GM23338 (cell line): ENCODE measurements at regions not wholly inside any gene's neighbourhood (a gene's known extent, or its start where the extent isn't known, plus 50 kb on each side); places are given as distances from the start of the nearest gene placed in this dataset.

Experiments
- ATAC-seq: fragments of 200-7000 bp; cut with Tn5 transposase; 3 replicates; pipeline ENCODE4 v1.9.1; 2020
- DNase-seq: peaks from one replicate; pipeline ENCODE4 v3.0.0-alpha.2; 2015; ENCODE audit warnings: low spot score
- H2AFZ ChIP-seq: fragments of 200-600 bp; sonication (generic); 2 replicates; pipeline ENCODE4 v1.8.0; 2016; ENCODE audit warnings: antibody characterized with exemption, mild to moderate bottlenecking, moderate library complexity
- H3F3A ChIP-seq: fragments of 200-600 bp; sonication (generic); replicated peaks from 2 replicates; pipeline ENCODE4 v1.8.0; 2017; ENCODE audit warnings: antibody characterized with exemption, mixed run types, low read depth
- H3K27ac ChIP-seq: fragments of 200-600 bp; sonication (generic); 2 replicates; pipeline ENCODE4 v1.6.1; 2016; ENCODE audit warnings: low read depth
- H3K27me3 ChIP-seq: fragments of 200-600 bp; sonication (generic); 2 replicates; pipeline ENCODE4 v1.8.0; 2016; ENCODE audit warnings: mild to moderate bottlenecking, mixed run types, moderate library complexity; ENCODE audit not compliant: insufficient read depth
- H3K36me3 ChIP-seq: fragments of 200-600 bp; sonication (generic); 2 replicates; pipeline ENCODE4 v1.8.0; 2016; ENCODE audit warnings: mild to moderate bottlenecking; ENCODE audit not compliant: insufficient read depth
- H3K4me1 ChIP-seq: fragments of 200-600 bp; sonication (generic); 2 replicates; pipeline ENCODE4 v1.8.0; 2016; ENCODE audit warnings: mild to moderate bottlenecking, moderate library complexity; ENCODE audit not compliant: insufficient read depth
- H3K4me2 ChIP-seq: fragments of 200-600 bp; sonication (generic); 2 replicates; pipeline ENCODE4 v1.7.1; 2017; ENCODE audit warnings: mixed run types
- H3K4me3 ChIP-seq: fragments of 200-600 bp; sonication (generic); 2 replicates; pipeline ENCODE4 v1.6.1; 2016; ENCODE audit warnings: mixed run types
- H3K79me2 ChIP-seq: fragments of 200-600 bp; sonication (generic); replicated peaks from 2 replicates; pipeline ENCODE4 v1.8.0; 2017; ENCODE audit warnings: mild to moderate bottlenecking; ENCODE audit not compliant: insufficient read depth
- H3K9me2 ChIP-seq: fragments of 200-600 bp; sonication (generic); 2 replicates; pipeline ENCODE4 v1.8.0; 2017; ENCODE audit not compliant: insufficient read depth
- H4K20me1 ChIP-seq: fragments of 200-600 bp; sonication (generic); replicated peaks from 2 replicates; pipeline ENCODE4 v1.8.0; 2017; ENCODE audit warnings: mild to moderate bottlenecking; ENCODE audit not compliant: insufficient read depth
- H3K27ac Mint-ChIP-seq: 2 replicates; pipeline ENCODE4 v1.8.0; 2020; ENCODE audit warnings: inconsistent platforms, mild to moderate bottlenecking, moderate library complexity, mixed read lengths
- H3K27me3 Mint-ChIP-seq: 3 replicates; pipeline ENCODE4 v1.8.0; 2022; ENCODE audit warnings: low read depth, mild to moderate bottlenecking, moderate library complexity, mixed read lengths, inconsistent platforms; ENCODE audit not compliant: insufficient read depth, poor library complexity
- H3K36me3 Mint-ChIP-seq: 3 replicates; pipeline ENCODE4 v1.8.0; 2021; ENCODE audit warnings: low read depth, mild to moderate bottlenecking, inconsistent platforms, moderate library complexity, mixed read lengths
- H3K4me1 Mint-ChIP-seq: 3 replicates; pipeline ENCODE4 v1.8.0; 2020; ENCODE audit warnings: mild to moderate bottlenecking, inconsistent platforms, mixed read lengths
- H3K4me3 Mint-ChIP-seq: 3 replicates; pipeline ENCODE4 v1.8.0; 2021; ENCODE audit warnings: moderate library complexity, mild to moderate bottlenecking, inconsistent platforms, mixed read lengths
- H3K9me3 Mint-ChIP-seq: 3 replicates; pipeline ENCODE4 v1.8.0; 2020; ENCODE audit warnings: moderate library complexity, mild to moderate bottlenecking, inconsistent platforms, mixed read lengths
- CREB1 ChIP-seq: fragments of 250-450 bp; sonication (Bioruptor Pico); IDR thresholded peaks from 2 replicates; pipeline ENCODE4 v1.5.0; 2020; ENCODE audit warnings: low read depth, mild to moderate bottlenecking, moderate library complexity
- ETS1 ChIP-seq: IDR thresholded peaks from 2 replicates; pipeline ENCODE4 v1.6.1; 2016; ENCODE audit warnings: antibody characterized with exemption
- JUNB ChIP-seq: IDR thresholded peaks from one replicate; pipeline ENCODE4 v1.6.1; 2016; ENCODE audit warnings: antibody characterized with exemption; ENCODE audit not compliant: unreplicated experiment
- NANOG ChIP-seq: IDR thresholded peaks from 2 replicates; pipeline ENCODE4 v1.6.1; 2016; ENCODE audit warnings: antibody characterized with exemption, borderline replicate concordance
- ZNF114 ChIP-seq: fragments of 250-450 bp; sonication (Bioruptor Pico); IDR thresholded peaks from 2 replicates; pipeline ENCODE4 v1.5.0; 2020; ENCODE audit warnings: mild to moderate bottlenecking, moderate library complexity
- ZNF331 ChIP-seq: fragments of 250-450 bp; sonication (Bioruptor Pico); IDR thresholded peaks from 2 replicates; pipeline ENCODE4 v1.5.0; 2020; ENCODE audit warnings: low read depth, mild to moderate bottlenecking, moderate library complexity
- TF ChIP-seq, protein P1 (sequence below): IDR thresholded peaks from one replicate; pipeline ENCODE4 v1.6.1; 2018; ENCODE audit warnings: antibody characterized with exemption; ENCODE audit not compliant: unreplicated experiment
- TF ChIP-seq, protein P2 (sequence below): fragments of 250-450 bp; sonication (Bioruptor Pico); IDR thresholded peaks from 2 replicates; pipeline ENCODE4 v1.5.0; 2020; ENCODE audit warnings: mild to moderate bottlenecking, moderate library complexity

- DNase-seq = no peak
- Histone ChIP-seq H3K4me2 (no peak overlapping the region), H3K27me3 (no peaks in the 10 kb centered on the region), H3K4me1 (peaks cover 7% of the 10 kb centered on the region; the same call in 1 of the 2 replicates), H3F3A (no peaks in the 10 kb centered on the region), H3K36me3 (no peaks in the 10 kb centered on the region), H3K9me2 (0 out of 2 replicates have a peak, but pooled peaks cover 5% of the 10 kb centered on the region), H4K20me1 (no peaks in the 10 kb centered on the region), H2AFZ (no peak overlapping the region), H3K79me2 (no peaks in the 10 kb centered on the region), H3K27ac (no peak overlapping the region), H3K4me3 (no peak overlapping the region)
- Mint-ChIP-seq H3K27me3 (peaks cover 2% of the 10 kb centered on the region), H3K27ac (no peak overlapping the region), H3K4me3 (no peak overlapping the region), H3K9me3 (no peaks in the 10 kb centered on the region; the same call in 2 of the 3 replicates), H3K36me3 (no peaks in the 10 kb centered on the region), H3K4me1 (peaks cover 11% of the 10 kb centered on the region)
- TF ChIP-seq ZNF114 (CRISPR knock-in tag) = no peak
- TF ChIP-seq, protein P1, sequence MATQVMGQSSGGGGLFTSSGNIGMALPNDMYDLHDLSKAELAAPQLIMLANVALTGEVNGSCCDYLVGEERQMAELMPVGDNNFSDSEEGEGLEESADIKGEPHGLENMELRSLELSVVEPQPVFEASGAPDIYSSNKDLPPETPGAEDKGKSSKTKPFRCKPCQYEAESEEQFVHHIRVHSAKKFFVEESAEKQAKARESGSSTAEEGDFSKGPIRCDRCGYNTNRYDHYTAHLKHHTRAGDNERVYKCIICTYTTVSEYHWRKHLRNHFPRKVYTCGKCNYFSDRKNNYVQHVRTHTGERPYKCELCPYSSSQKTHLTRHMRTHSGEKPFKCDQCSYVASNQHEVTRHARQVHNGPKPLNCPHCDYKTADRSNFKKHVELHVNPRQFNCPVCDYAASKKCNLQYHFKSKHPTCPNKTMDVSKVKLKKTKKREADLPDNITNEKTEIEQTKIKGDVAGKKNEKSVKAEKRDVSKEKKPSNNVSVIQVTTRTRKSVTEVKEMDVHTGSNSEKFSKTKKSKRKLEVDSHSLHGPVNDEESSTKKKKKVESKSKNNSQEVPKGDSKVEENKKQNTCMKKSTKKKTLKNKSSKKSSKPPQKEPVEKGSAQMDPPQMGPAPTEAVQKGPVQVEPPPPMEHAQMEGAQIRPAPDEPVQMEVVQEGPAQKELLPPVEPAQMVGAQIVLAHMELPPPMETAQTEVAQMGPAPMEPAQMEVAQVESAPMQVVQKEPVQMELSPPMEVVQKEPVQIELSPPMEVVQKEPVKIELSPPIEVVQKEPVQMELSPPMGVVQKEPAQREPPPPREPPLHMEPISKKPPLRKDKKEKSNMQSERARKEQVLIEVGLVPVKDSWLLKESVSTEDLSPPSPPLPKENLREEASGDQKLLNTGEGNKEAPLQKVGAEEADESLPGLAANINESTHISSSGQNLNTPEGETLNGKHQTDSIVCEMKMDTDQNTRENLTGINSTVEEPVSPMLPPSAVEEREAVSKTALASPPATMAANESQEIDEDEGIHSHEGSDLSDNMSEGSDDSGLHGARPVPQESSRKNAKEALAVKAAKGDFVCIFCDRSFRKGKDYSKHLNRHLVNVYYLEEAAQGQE = no peak
- TF ChIP-seq CREB1 (CRISPR knock-in tag) = no peak
- TF ChIP-seq ZNF331 = no peak
- no peak for TF ChIP-seq ETS1
- TF ChIP-seq, protein P2, sequence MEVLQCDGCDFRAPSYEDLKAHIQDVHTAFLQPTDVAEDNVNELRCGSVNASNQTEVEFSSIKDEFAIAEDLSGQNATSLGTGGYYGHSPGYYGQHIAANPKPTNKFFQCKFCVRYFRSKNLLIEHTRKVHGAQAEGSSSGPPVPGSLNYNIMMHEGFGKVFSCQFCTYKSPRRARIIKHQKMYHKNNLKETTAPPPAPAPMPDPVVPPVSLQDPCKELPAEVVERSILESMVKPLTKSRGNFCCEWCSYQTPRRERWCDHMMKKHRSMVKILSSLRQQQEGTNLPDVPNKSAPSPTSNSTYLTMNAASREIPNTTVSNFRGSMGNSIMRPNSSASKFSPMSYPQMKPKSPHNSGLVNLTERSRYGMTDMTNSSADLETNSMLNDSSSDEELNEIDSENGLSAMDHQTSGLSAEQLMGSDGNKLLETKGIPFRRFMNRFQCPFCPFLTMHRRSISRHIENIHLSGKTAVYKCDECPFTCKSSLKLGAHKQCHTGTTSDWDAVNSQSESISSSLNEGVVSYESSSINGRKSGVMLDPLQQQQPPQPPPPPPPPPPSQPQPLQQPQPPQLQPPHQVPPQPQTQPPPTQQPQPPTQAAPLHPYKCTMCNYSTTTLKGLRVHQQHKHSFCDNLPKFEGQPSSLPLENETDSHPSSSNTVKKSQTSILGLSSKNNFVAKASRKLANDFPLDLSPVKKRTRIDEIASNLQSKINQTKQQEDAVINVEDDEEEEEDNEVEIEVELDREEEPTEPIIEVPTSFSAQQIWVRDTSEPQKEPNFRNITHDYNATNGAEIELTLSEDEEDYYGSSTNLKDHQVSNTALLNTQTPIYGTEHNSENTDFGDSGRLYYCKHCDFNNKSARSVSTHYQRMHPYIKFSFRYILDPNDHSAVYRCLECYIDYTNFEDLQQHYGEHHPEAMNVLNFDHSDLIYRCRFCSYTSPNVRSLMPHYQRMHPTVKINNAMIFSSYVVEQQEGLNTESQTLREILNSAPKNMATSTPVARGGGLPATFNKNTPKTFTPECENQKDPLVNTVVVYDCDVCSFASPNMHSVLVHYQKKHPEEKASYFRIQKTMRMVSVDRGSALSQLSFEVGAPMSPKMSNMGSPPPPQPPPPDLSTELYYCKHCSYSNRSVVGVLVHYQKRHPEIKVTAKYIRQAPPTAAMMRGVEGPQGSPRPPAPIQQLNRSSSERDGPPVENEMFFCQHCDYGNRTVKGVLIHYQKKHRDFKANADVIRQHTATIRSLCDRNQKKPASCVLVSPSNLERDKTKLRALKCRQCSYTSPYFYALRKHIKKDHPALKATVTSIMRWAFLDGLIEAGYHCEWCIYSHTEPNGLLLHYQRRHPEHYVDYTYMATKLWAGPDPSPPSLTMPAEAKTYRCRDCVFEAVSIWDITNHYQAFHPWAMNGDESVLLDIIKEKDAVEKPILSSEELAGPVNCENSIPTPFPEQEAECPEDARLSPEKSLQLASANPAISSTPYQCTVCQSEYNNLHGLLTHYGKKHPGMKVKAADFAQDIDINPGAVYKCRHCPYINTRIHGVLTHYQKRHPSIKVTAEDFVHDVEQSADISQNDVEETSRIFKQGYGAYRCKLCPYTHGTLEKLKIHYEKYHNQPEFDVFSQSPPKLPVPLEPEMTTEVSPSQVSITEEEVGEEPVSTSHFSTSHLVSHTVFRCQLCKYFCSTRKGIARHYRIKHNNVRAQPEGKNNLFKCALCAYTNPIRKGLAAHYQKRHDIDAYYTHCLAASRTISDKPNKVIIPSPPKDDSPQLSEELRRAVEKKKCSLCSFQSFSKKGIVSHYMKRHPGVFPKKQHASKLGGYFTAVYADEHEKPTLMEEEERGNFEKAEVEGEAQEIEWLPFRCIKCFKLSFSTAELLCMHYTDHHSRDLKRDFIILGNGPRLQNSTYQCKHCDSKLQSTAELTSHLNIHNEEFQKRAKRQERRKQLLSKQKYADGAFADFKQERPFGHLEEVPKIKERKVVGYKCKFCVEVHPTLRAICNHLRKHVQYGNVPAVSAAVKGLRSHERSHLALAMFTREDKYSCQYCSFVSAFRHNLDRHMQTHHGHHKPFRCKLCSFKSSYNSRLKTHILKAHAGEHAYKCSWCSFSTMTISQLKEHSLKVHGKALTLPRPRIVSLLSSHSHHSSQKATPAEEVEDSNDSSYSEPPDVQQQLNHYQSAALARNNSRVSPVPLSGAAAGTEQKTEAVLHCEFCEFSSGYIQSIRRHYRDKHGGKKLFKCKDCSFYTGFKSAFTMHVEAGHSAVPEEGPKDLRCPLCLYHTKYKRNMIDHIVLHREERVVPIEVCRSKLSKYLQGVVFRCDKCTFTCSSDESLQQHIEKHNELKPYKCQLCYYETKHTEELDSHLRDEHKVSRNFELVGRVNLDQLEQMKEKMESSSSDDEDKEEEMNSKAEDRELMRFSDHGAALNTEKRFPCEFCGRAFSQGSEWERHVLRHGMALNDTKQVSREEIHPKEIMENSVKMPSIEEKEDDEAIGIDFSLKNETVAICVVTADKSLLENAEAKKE (CRISPR knock-in tag) = no peak
- TF ChIP-seq JUNB = no peak
- TF ChIP-seq NANOG = no peak
- no peak for ATAC-seq
Observed at GRCh38 chr5:56470007-56470406, 236.9 kb upstream of the ANKRD55 start.
